Brain microvascular endothelial cell (primary cell): ENCODE measurements at regions not wholly inside any gene's neighbourhood (a gene's known extent, or its start where the extent isn't known, plus 50 kb on each side); places are given as distances from the start of the nearest gene placed in this dataset.

Experiments used
- DNase-seq: peaks from one replicate; pipeline ENCODE4 v3.0.0-alpha.2; 2020
- H3K27ac ChIP-seq: fragments of 250-450 bp; sonication (Bioruptor Pico); 2 replicates; pipeline ENCODE4 v1.5.1; 2020; ENCODE audit warnings: mild to moderate bottlenecking, moderate library complexity
- H3K27me3 ChIP-seq: fragments of 250-450 bp; sonication (Bioruptor Pico); replicated peaks from 2 replicates; pipeline ENCODE4 v1.5.1; 2020; ENCODE audit warnings: mild to moderate bottlenecking
- H3K36me3 ChIP-seq: fragments of 250-450 bp; sonication (Bioruptor Pico); replicated peaks from 2 replicates; pipeline ENCODE4 v1.5.1; 2020; ENCODE audit warnings: mild to moderate bottlenecking
- H3K4me3 ChIP-seq: 2 replicates; pipeline ENCODE4 v1.5.1; 2011; ENCODE audit warnings: low read depth, mild to moderate bottlenecking, control low read depth, low read length, moderate library complexity
- CTCF ChIP-seq: IDR thresholded peaks from 2 replicates; pipeline ENCODE4 v1.5.1; 2011; ENCODE audit warnings: low read depth, mild to moderate bottlenecking, moderate library complexity, low read length, control low read depth, inconsistent platforms; ENCODE audit errors: missing control alignments
- in situ Hi-C: cut with HindIII; loops from 2 replicates; pipeline ENCODE4 v1.10.0; 2017; ENCODE audit warnings: low sequenced_read_pairs, low pct_ligation_motif_present

- Histone ChIP-seq H3K4me3 (no peak overlapping the region), H3K27ac (no peak overlapping the region), H3K36me3 (no peaks in the 10 kb centered on the region), H3K27me3 (no peaks in the 10 kb centered on the region)
- in situ Hi-C loops = no loop called here
- TF ChIP-seq CTCF = no peak
- no peak for DNase-seq
These were observed 378.8 kb downstream of the ALG10 start for GRCh38 chr12:34400986-34401658.

- in situ Hi-C loops = no loop called here
- no peak overlapping the region for H3K27ac ChIP-seq
These were observed 379.4 kb downstream of the ALG10 start for GRCh38 chr12:34401659-34402227.

GRCh38 chr12:34402228-34402898 is 380.1 kb downstream of the ALG10 start:
- Histone ChIP-seq H3K27ac (no peak overlapping the region), H3K4me3 (no peak overlapping the region), H3K36me3 (no peaks in the 10 kb centered on the region), H3K27me3 (no peaks in the 10 kb centered on the region)
- DNase-seq = no peak
- TF ChIP-seq CTCF = no peak
- in situ Hi-C loops = no loop called here

More at GRCh38 chr12:34401659-34402227, 379.4 kb downstream of the ALG10 start:
- Histone ChIP-seq H3K36me3 (no peaks in the 10 kb centered on the region), H3K4me3 (no peak overlapping the region), H3K27me3 (no peaks in the 10 kb centered on the region)
- no peak for TF ChIP-seq CTCF
- no peak for DNase-seq

GRCh38 chr12:34402899-34403705 is 380.8 kb downstream of the ALG10 start:
- no peaks in the 10 kb centered on the region for H3K36me3 ChIP-seq
- no peak for DNase-seq
- no peak overlapping the region for H3K4me3 ChIP-seq
- in situ Hi-C loops = no loop called here
- H3K27me3 ChIP-seq = no peaks in the 10 kb centered on the region
- no peak for TF ChIP-seq CTCF
- H3K27ac ChIP-seq = no peak overlapping the region

- in situ Hi-C loops = no loop called here
- Histone ChIP-seq H3K36me3 (no peaks in the 10 kb centered on the region), H3K27me3 (no peaks in the 10 kb centered on the region), H3K27ac (no peak overlapping the region), H3K4me3 (no peak overlapping the region)
- no peak for TF ChIP-seq CTCF
- no peak for DNase-seq
These were observed 381.5 kb downstream of the ALG10 start for GRCh38 chr12:34403706-34404376.
